IgD-negative memory B cell (primary cell): ENCODE measurements at regions not wholly inside any gene's neighbourhood (a gene's known extent, or its start where the extent isn't known, plus 50 kb on each side); places are given as distances from the start of the nearest gene placed in this dataset.

Experiments
- H3K27ac Mint-ChIP-seq, 3 donors: one replicate each; pipeline ENCODE4 v1.8.0; 2020 to 2022; ENCODE audit warnings: mild to moderate bottlenecking in 3 of 3, mixed read lengths in 3 of 3, moderate library complexity in 1 of 3
- H3K27me3 Mint-ChIP-seq: one replicate; pipeline ENCODE4 v1.8.0; 2021; ENCODE audit warnings: mixed read lengths
- H3K36me3 Mint-ChIP-seq: one replicate; pipeline ENCODE4 v1.8.0; 2020; ENCODE audit warnings: mild to moderate bottlenecking, mixed read lengths
- H3K4me1 Mint-ChIP-seq, 3 donors: one replicate each; pipeline ENCODE4 v1.8.0; 2020 to 2022; ENCODE audit warnings: mixed read lengths in 3 of 3, mild to moderate bottlenecking in 1 of 3
- H3K4me3 Mint-ChIP-seq, 4 donors: one replicate each; pipeline ENCODE4 v1.8.0; 2020 to 2022; ENCODE audit warnings: mild to moderate bottlenecking in 4 of 4, mixed read lengths in 4 of 4, moderate library complexity in 3 of 4
- H3K9me3 Mint-ChIP-seq, 3 donors: one replicate each; pipeline ENCODE4 v1.8.0; 2020 to 2021; ENCODE audit warnings: mixed read lengths in 3 of 3, mild to moderate bottlenecking in 1 of 3

- Mint-ChIP-seq H3K27me3 (no peaks in the 10 kb centered on the region), H3K4me1 (peaks cover 0 to 2% (median 0%) of the 10 kb centered on the region in 3 donors), H3K27ac (no peak overlapping the region), H3K36me3 (no peaks in the 10 kb centered on the region), H3K4me3 (no peak overlapping the region), H3K9me3 (no peaks in the 10 kb centered on the region)
Measured at GRCh38 chr9:82668689-82669199, 394.2 kb downstream of the RASEF start.

DNA sequence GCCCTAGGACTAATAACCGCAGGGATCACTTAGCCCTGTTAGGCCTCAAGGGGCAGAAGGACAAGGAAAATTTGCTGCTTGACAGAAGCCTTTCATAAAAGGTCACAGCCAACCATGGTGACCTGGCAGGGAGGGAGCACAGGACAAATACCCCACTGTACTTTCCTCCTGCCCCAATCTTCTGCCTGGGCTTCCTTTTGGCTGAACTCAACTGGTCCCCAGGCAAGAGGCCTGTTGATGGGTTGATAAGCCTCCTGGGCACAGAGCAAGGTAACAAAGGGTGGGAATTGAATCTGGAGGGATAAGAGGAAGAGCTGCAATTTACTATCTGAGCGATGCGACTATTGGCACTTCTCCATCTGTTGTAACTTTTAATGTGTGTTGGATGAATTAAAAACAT, 392.9 kb downstream of the RASEF start:
- H3K9me3 Mint-ChIP-seq = no peaks in the 10 kb centered on the region
- H3K4me1 Mint-ChIP-seq = no peaks in the 10 kb centered on the region
- H3K27ac Mint-ChIP-seq = no peak overlapping the region
- H3K4me3 Mint-ChIP-seq = no peak overlapping the region
- no peaks in the 10 kb centered on the region for H3K27me3 Mint-ChIP-seq
- no peaks in the 10 kb centered on the region for H3K36me3 Mint-ChIP-seq

DNA sequence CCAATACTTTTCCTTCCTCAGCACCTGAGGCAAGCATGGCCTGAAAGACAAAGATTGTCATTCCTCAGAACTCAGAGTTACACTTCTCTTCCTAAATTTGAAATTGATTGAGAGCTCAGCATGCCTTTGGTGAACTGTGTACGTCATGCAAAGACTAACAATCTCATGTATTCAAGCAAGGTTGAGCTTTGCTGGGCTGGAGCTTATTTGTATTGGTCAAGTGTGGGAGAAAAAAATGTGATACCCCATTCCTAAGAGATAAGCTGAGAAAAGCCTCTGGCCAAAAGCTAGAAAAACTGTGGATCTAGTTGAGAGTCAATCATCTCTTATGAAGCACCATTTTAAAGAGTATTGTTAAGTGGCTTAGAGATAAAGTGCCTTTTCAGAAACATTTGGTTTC, 392.2 kb downstream of the RASEF start:
- Mint-ChIP-seq H3K9me3 (no peaks in the 10 kb centered on the region), H3K27ac (no peak overlapping the region), H3K27me3 (no peaks in the 10 kb centered on the region), H3K36me3 (no peaks in the 10 kb centered on the region), H3K4me3 (no peak overlapping the region), H3K4me1 (no peaks in the 10 kb centered on the region)

DNA sequence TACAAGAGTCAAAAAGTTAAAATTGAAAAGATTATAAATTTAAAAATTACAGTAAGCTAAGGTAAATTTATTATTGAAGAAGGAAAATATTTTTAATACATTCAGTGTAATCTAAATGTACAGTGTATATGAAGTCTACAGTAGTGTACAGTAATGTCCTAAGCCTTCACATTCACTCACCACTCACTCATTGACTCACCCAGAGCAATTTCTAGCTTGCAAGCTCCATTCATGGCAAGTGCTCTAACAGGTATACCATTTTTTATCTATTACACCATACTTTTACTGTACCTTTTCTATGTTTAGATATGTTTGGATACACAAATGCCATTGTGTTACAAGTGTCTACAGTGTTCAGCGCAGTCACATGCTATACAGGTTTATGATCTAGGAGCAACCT, 389.7 kb downstream of the RASEF start:
- Mint-ChIP-seq H3K4me3 (no peak overlapping the region), H3K4me1 (no peaks in the 10 kb centered on the region), H3K27me3 (no peaks in the 10 kb centered on the region), H3K9me3 (no peaks in the 10 kb centered on the region), H3K36me3 (no peaks in the 10 kb centered on the region), H3K27ac (no peak overlapping the region)

- Mint-ChIP-seq H3K4me1 (no peaks in the 10 kb centered on the region), H3K27me3 (no peaks in the 10 kb centered on the region), H3K36me3 (no peaks in the 10 kb centered on the region), H3K9me3 (no peaks in the 10 kb centered on the region), H3K4me3 (no peak overlapping the region), H3K27ac (no peak overlapping the region)
Measured at GRCh38 chr9:82673919-82674318, 389.0 kb downstream of the RASEF start.

- Mint-ChIP-seq H3K9me3 (no peaks in the 10 kb centered on the region), H3K27ac (no peak overlapping the region), H3K4me1 (no peaks in the 10 kb centered on the region), H3K36me3 (no peaks in the 10 kb centered on the region), H3K27me3 (no peaks in the 10 kb centered on the region), H3K4me3 (no peak overlapping the region)
Measured at GRCh38 chr9:82675102-82675501, 387.8 kb downstream of the RASEF start.

DNA sequence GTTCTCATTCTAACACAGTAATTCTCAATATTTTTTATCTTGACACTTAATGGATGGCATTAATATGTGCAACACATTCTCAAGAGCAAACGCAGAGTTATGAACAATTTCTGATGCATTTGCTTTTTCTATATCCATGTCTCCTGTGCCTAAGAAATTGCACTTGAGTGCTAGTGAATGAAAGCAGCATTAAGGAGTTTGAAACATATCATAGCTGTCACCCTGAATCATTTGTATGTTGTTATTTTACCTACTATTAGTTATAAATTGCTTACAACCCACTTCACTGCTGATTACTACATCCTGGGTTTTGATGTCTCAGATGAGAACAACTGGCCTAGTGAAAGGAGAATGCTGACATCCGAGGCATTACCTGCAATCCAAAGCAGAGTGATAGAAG, 387.3 kb downstream of the RASEF start:
- no peak overlapping the region for H3K27ac Mint-ChIP-seq
- no peaks in the 10 kb centered on the region for H3K9me3 Mint-ChIP-seq
- no peaks in the 10 kb centered on the region for H3K27me3 Mint-ChIP-seq
- H3K4me3 Mint-ChIP-seq = no peak overlapping the region
- no peaks in the 10 kb centered on the region for H3K36me3 Mint-ChIP-seq
- H3K4me1 Mint-ChIP-seq = no peaks in the 10 kb centered on the region

GRCh38 chr9:82677086-82677485, 385.9 kb downstream of the RASEF start:
- Mint-ChIP-seq H3K36me3 (no peaks in the 10 kb centered on the region), H3K9me3 (no peaks in the 10 kb centered on the region), H3K27me3 (no peaks in the 10 kb centered on the region), H3K27ac (no peak overlapping the region), H3K4me3 (peak overlapping the region in 1 of 4 donors; percentile 4), H3K4me1 (no peaks in the 10 kb centered on the region)

DNA sequence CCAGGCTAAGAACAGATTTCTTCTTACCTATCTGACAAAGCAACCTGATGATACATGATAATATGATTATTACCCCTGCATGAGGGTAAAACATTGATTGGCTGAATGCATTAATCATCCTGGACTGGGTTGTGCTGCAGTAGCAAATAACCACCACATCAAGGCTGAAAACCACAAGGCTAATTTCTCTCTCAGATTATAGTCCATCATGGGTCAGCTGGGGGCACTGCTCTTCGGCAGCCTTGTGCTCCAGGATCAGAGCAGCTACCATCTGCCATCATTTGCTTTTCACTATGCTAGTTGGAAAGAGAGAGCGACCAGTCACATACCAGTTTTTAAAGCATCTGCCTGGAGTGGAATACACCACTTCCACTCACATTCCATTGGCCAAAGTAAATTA, 383.5 kb downstream of the RASEF start:
- Mint-ChIP-seq H3K4me1 (no peaks in the 10 kb centered on the region), H3K4me3 (no peak overlapping the region), H3K36me3 (no peaks in the 10 kb centered on the region), H3K27ac (no peak overlapping the region), H3K27me3 (no peaks in the 10 kb centered on the region), H3K9me3 (peaks cover 0 to under 1% (median under 1%) of the 10 kb centered on the region in 3 donors)

GRCh38 chr9:82680179-82680935, 382.6 kb downstream of the RASEF start:
- Mint-ChIP-seq H3K9me3 (peaks cover 0 to 2% (median 2%) of the 10 kb centered on the region in 3 donors), H3K36me3 (no peaks in the 10 kb centered on the region), H3K27me3 (no peaks in the 10 kb centered on the region), H3K4me3 (peak overlapping the region in 1 of 4 donors; percentile 11), H3K27ac (no peak overlapping the region), H3K4me1 (no peaks in the 10 kb centered on the region)

GRCh38 chr9:82681809-82682208, 381.1 kb downstream of the RASEF start:
- Mint-ChIP-seq H3K27ac (no peak overlapping the region), H3K4me3 (no peak overlapping the region), H3K4me1 (no peaks in the 10 kb centered on the region), H3K9me3 (peaks cover 0 to 2% (median 2%) of the 10 kb centered on the region in 3 donors), H3K27me3 (no peaks in the 10 kb centered on the region), H3K36me3 (no peaks in the 10 kb centered on the region)

DNA sequence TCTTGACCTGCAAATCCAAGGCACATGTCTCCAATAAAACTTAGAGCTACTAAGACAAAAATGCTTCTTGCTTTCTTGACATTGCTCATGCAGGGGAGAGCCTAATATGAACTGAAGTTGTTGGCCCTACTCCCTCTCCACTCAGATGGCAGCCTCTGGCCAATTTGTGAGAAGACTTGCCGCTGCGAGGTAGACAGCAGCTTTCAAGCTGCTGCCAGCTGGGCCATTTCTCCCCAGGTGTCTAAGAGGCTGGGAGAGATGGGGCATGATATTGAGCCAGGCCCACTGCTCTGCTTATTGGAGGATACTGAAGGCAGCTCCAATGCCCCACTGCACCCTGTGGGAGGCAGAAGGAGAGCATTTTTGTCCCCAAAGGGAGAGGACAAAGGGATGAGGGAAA, 380.5 kb downstream of the RASEF start:
- H3K36me3 Mint-ChIP-seq = no peaks in the 10 kb centered on the region

DNA sequence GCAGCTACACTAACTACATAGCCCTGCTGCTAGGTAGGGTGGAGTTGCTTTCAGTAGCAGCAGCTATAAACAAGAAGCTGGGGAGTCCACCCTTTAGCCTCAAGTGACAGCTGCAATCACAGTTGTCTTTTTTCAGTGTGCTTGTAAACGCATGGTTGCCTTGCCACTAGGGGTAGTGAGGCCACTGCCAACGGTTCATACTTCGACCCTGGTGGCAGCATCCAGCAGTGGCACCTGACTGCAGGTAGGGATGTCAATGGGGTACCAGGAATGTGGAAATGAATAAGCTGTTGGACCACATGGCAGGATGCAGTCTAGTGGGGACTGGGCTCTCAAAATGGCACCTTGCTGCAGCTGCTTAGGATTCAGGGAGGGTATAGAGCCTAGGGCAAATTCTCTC, 367.2 kb downstream of the RASEF start:
- H3K4me1 Mint-ChIP-seq = no peaks in the 10 kb centered on the region
- H3K9me3 Mint-ChIP-seq = peaks cover 8 to 23% (median 8%) of the 10 kb centered on the region in 3 donors
- H3K4me3 Mint-ChIP-seq = peak overlapping the region in 2 of 4 donors; percentile 3 to 4
- peaks cover 2% of the 10 kb centered on the region for H3K27me3 Mint-ChIP-seq
- no peak overlapping the region for H3K27ac Mint-ChIP-seq
- peaks cover 1% of the 10 kb centered on the region for H3K36me3 Mint-ChIP-seq

More for the DNA sequence above, 380.5 kb downstream of the RASEF start:
- Mint-ChIP-seq H3K9me3 (peaks cover 0 to 2% (median 2%) of the 10 kb centered on the region in 3 donors), H3K4me1 (no peaks in the 10 kb centered on the region), H3K27me3 (no peaks in the 10 kb centered on the region), H3K27ac (no peak overlapping the region), H3K4me3 (no peak overlapping the region)

- H3K27ac Mint-ChIP-seq = no peak overlapping the region
- no peak overlapping the region for H3K4me3 Mint-ChIP-seq
- H3K36me3 Mint-ChIP-seq = no peaks in the 10 kb centered on the region
- no peaks in the 10 kb centered on the region for H3K4me1 Mint-ChIP-seq
- no peaks in the 10 kb centered on the region for H3K9me3 Mint-ChIP-seq
- no peaks in the 10 kb centered on the region for H3K27me3 Mint-ChIP-seq
Measured at GRCh38 chr9:82706786-82707185, 356.2 kb downstream of the RASEF start.

GRCh38 chr9:82716821-82717220, 346.1 kb downstream of the RASEF start:
- H3K4me3 Mint-ChIP-seq = no peak overlapping the region
- H3K9me3 Mint-ChIP-seq = peaks cover 2 to 10% (median 6%) of the 10 kb centered on the region in 3 donors
- no peaks in the 10 kb centered on the region for H3K27me3 Mint-ChIP-seq
- no peaks in the 10 kb centered on the region for H3K4me1 Mint-ChIP-seq
- H3K27ac Mint-ChIP-seq = no peak overlapping the region
- no peaks in the 10 kb centered on the region for H3K36me3 Mint-ChIP-seq

DNA sequence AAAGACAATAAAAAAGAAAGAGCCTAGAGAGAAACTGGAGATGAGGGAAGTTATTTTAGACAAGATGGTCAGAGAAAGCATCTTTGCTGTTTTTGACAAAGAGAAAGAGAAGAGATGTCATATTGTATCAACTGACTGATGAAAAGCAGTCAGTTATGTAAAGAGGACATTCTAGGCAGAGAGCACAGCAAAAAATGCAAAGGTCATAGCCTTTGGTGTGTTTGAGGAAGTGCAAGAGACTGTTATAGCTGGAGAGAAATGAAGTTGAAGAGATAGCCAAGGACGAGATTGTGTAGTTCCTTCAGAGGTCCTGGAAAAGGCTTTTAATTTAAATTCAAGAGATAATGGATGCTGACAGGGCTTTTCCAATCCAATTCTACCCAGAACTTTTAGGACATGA, 342.4 kb downstream of the RASEF start:
- H3K4me3 Mint-ChIP-seq = no peak overlapping the region
- no peak overlapping the region for H3K27ac Mint-ChIP-seq
- H3K27me3 Mint-ChIP-seq = no peaks in the 10 kb centered on the region
- H3K9me3 Mint-ChIP-seq = peaks cover 2 to 6% (median 6%) of the 10 kb centered on the region in 3 donors
- no peaks in the 10 kb centered on the region for H3K36me3 Mint-ChIP-seq
- H3K4me1 Mint-ChIP-seq = no peaks in the 10 kb centered on the region
